Right ventricle myocardium superior (tissue), 1 donor: ENCODE measurements at regions not wholly inside any gene's neighbourhood (a gene's known extent, or its start where the extent isn't known, plus 50 kb on each side); places are given as distances from the start of the nearest gene placed in this dataset.

Experiments used
- ATAC-seq: fragments of 200-7000 bp; cut with Tn5 transposase; one replicate; pipeline ENCODE4 v1.9.1; 2020; ENCODE audit warnings: mild to moderate bottlenecking; ENCODE audit not compliant: poor library complexity
- DNase-seq: peaks from one replicate; pipeline ENCODE4 v3.0.0-alpha.2; 2020
- intact Hi-C: fragments of 100-400 bp; cut with DNase I; formaldehyde crosslinking; loops from one replicate; pipeline ENCODE4 v1.11.2; 2022
- donor health status: DM: no; HTN: yes; CAD: no; lungs with severe emphysema.

- DNase-seq (no peak), ATAC-seq (no peak)
- intact Hi-C loops, result no loop called here
Measured at GRCh38 chr5:136666970-136667620, 301.8 kb upstream of the TRPC7 start.

DNA sequence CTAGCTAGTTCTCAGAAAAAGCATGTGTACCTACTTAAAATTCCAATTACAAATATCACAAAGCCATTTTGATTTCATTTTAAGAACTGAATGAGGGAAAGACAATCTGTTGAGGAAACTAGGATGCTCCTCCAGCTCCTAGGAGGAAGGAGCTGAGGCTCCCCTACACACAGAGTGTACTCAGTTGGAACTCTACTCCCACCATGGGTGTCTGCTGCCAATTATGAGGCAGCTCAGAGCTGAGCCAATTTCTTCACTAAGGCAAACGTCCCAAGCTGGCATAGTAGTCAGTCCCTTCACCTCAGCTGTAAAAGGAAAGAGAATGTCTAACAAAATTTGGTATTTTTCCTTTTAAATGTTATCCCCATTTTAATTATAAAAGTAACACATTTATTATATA is 300.0 kb upstream of the TRPC7 start:
- intact Hi-C loops, result no loop called here
- ATAC-seq (no peak), DNase-seq (no peak)

GRCh38 chr5:136661026-136661425 is 295.7 kb upstream of the TRPC7 start:
- no peak for ATAC-seq
- intact Hi-C loops, result no loop called here
- DNase-seq, result no peak

DNA sequence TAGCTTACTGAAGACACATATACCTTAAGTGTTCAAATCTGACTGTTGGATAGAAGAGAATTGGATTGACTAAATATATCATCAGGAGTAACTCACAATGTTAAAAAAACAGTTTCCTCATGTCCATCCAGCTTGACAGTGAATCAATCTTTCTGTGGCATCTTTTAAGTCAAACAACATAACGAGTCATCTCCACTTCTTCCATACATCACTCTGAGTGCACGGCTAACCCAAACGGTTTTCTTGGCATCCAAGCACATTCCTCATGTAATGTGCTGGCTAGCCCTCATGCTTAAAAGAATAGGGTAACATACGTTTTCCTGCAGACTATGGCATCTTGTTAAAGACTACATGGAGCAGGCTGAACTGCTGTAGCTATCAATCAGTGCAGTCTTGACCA is 291.5 kb upstream of the TRPC7 start:
- no peak for ATAC-seq

DNA sequence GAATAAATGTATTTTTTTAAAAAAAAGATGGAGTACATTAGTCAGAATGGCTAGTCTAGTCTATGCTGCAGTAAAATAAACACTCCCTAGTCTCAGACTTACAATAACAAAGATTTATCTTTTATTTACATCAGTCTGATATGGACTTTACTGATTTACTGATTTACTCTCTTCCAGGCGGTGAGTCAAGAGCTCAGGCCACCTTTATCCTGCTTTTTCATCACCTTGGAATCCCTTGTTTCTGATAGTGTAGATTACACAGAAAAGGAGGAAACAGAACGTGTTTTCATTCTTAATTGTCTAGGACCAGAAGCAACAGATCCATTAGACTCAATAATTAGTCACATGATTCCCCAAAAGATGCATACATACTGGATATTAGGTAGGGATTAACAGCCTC is 290.1 kb upstream of the TRPC7 start:
- intact Hi-C loops, result no loop called here
- ATAC-seq, result no peak

More for the DNA sequence above, 291.5 kb upstream of the TRPC7 start:
- no peak for DNase-seq
- intact Hi-C loops, result no loop called here

GRCh38 chr5:136646915-136647314 is 281.6 kb upstream of the TRPC7 start:
- DNase-seq (no peak), ATAC-seq (no peak)
- intact Hi-C loops, result no loop called here

More for the DNA sequence above, 290.1 kb upstream of the TRPC7 start:
- no peak for DNase-seq

- intact Hi-C loops, result no loop called here
- DNase-seq (no peak), ATAC-seq (no peak)
Measured at GRCh38 chr5:136642976-136643375, 277.6 kb upstream of the TRPC7 start.

DNA sequence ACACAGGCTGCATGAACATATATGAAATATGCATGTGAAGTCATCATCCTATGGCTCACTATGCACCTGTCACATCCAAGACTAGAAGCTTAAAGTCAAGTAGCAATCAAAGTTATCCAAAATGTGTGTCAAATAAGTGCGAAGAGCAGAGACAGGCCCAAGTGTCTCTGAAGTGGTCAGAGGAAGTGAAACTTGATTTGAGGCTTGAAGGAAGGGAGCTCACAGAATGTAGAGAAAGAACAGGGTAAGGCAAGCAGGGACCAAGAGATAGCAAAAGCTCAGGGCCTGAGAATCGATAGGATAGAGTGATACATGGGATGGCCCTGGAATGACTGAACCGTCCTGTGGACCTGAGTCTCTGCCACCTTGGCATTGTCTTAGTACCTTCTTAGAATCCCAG is 274.3 kb upstream of the TRPC7 start:
- ATAC-seq (no peak), DNase-seq (no peak)
- intact Hi-C loops, result no loop called here

DNA sequence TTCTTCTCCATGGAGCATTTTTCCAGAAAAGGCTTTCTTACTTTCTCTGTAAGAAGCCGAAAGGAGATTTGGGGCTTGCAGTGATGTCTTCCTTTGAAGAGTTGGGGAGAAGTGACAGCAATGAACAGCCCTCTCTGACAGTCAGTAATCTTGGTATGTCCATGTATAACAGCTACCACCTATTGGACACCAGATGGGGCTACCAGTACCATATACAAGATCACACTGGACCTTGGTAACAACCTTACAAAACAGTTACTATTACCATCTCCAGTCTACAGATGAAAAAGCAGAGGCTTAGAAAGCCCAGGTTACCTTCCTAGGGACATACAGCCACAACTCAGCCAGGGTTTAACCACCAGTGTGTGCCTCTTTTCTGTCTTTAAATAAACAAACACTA is 272.7 kb upstream of the TRPC7 start:
- no peak for ATAC-seq
- no peak for DNase-seq
- intact Hi-C loops, result no loop called here

DNA sequence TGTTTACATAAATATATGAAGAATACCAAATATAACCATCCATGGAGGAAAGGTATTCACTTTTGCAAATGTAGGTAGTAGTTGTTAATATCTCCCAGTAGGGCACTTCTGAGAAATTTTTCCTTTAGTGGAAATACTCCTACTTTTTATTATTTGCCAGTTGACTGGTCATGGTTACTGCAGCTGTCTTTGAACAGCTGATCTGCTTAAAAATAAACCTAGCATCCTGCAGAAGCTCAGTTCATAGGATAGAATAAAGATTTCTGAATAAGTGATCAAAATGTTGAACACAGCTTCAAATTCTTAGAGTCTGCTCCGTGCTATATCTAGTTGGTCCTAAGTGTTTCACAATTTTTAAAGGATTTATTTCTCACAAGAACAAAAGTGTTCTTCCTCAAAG is 270.7 kb upstream of the TRPC7 start:
- intact Hi-C loops, result no loop called here
- ATAC-seq, result no peak
- DNase-seq, result no peak

GRCh38 chr5:136631186-136631585 is 265.8 kb upstream of the TRPC7 start:
- no peak for ATAC-seq
- intact Hi-C loops, result no loop called here
- DNase-seq, result no peak

- DNase-seq (no peak), ATAC-seq (no peak)
- intact Hi-C loops, result no loop called here
Measured at GRCh38 chr5:136629125-136629792, 263.9 kb upstream of the TRPC7 start.

- intact Hi-C loops, result no loop called here
- no peak for ATAC-seq
- DNase-seq, result no peak
Measured at GRCh38 chr5:136626531-136626930, 261.2 kb upstream of the TRPC7 start.

DNA sequence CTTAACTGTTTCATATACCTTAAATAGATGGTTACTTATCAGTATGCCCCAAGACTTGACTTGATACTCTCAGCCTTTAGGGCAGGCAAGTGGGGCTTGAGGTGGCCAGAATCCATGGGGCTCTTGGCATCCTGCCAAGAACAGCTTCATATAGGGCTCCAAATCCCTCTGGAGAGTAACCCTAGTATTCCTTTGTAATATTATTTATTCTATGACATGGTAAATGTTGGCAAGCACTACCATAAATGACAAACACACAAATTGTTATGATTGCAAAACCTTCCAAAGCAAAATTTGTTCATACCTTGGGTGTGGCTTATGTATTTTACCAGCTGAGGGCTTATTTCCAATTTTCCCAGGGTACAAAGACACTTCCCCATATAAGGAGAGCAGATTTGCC is 257.4 kb upstream of the TRPC7 start:
- ATAC-seq (no peak), DNase-seq (no peak)
- intact Hi-C loops, result no loop called here

DNA sequence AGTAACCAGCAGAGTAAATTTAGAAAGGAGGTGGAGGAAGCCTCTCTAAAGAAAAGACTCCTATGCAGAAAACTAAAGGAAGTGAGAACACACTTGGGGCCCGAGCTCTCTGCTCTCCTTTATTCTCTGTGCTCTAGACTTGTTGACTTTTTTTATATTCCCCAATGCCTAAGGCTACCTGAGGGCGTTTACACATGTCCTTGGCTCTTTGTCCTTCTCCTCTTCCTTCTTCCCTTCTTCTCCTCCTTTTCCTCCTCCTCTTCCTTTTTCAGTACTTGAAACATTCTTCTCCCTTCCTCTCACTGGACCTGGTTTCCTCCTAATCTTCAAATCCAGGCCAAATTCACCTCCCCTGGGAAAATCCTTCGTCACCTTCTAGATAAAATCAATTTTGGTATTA is 256.4 kb upstream of the TRPC7 start:
- ATAC-seq (no peak), DNase-seq (no peak)
- intact Hi-C loops, result no loop called here

- intact Hi-C loops, result no loop called here
- DNase-seq, result no peak
- no peak for ATAC-seq
Measured at GRCh38 chr5:136620621-136621020, 255.3 kb upstream of the TRPC7 start.

DNA sequence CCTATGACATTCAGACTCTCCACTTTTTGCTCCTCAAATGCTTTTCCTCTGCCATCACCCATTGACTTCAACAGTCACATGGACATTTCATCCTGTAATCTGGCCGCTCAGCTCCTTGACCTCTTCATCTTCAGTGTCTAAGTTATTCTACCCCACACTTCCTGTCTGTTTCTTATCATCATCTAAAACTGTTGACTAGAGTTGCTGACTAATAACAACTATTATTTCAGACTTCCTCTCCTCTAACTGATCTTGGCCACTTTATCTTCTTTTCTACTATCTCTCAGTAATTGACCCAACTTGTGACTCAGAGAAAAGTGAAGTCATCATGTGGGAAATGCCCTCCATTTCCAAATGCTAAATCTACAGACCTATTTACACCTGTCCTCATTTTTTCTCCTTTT is 254.7 kb upstream of the TRPC7 start:
- intact Hi-C loops, result no loop called here

GRCh38 chr5:136619556-136619955 is 254.2 kb upstream of the TRPC7 start:
- intact Hi-C loops, result no loop called here
- no peak for DNase-seq
- ATAC-seq, result no peak

More for the DNA sequence above, 254.7 kb upstream of the TRPC7 start:
- no peak for DNase-seq
- no peak for ATAC-seq

GRCh38 chr5:136615251-136616119 is 250.1 kb upstream of the TRPC7 start:
- ATAC-seq (no peak), DNase-seq (no peak)
- intact Hi-C loops, result no loop called here

GRCh38 chr5:136613230-136613629 is 247.9 kb upstream of the TRPC7 start:
- intact Hi-C loops, result no loop called here
- ATAC-seq, result no peak
- no peak for DNase-seq
